MM.1S (cell line): ENCODE measurements at regions not wholly inside any gene's neighbourhood (a gene's known extent, or its start where the extent isn't known, plus 50 kb on each side); places are given as distances from the start of the nearest gene placed in this dataset.

ENCODE experiments used
- DNase-seq: peaks from one replicate; pipeline ENCODE4 v3.0.0-alpha.2; 2015
- H2AFZ ChIP-seq: fragments of 300-600 bp; sonication (generic); 2 replicates; pipeline ENCODE4 v1.6.0; 2016; ENCODE audit warnings: antibody characterized with exemption, low read length
- H3F3A ChIP-seq: fragments of 300-600 bp; sonication (generic); 2 replicates; pipeline ENCODE4 v1.6.1; 2016; ENCODE audit warnings: mild to moderate bottlenecking, antibody characterized with exemption, low read length, moderate library complexity, mixed read lengths; ENCODE audit not compliant: insufficient read depth
- H3K27ac ChIP-seq: fragments of 300-600 bp; sonication (generic); 2 replicates; pipeline ENCODE4 v1.5.1; 2016; ENCODE audit warnings: mild to moderate bottlenecking, low read length
- H3K27me3 ChIP-seq: fragments of 300-600 bp; sonication (generic); replicated peaks from 2 replicates; pipeline ENCODE4 v1.6.0; 2016; ENCODE audit warnings: low read length; ENCODE audit not compliant: insufficient read depth
- H3K36me3 ChIP-seq: fragments of 300-600 bp; sonication (generic); replicated peaks from 2 replicates; pipeline ENCODE4 v1.6.1; 2016; ENCODE audit warnings: mild to moderate bottlenecking, low read length, mixed read lengths; ENCODE audit not compliant: insufficient read depth
- H3K4me1 ChIP-seq: fragments of 300-600 bp; sonication (generic); 2 replicates; pipeline ENCODE4 v1.6.1; 2016; ENCODE audit warnings: low read length, mixed read lengths
- H3K4me2 ChIP-seq: fragments of 300-600 bp; sonication (generic); 2 replicates; pipeline ENCODE4 v1.6.0; 2016; ENCODE audit warnings: low read depth, low read length
- H3K4me3 ChIP-seq: fragments of 300-600 bp; sonication (generic); 2 replicates; pipeline ENCODE4 v1.5.1; 2016; ENCODE audit warnings: low read length, mixed read lengths
- H3K79me2 ChIP-seq: fragments of 300-600 bp; sonication (generic); 2 replicates; pipeline ENCODE4 v1.6.1; 2016; ENCODE audit warnings: mixed run types, low read length, mixed read lengths
- H3K9ac ChIP-seq: fragments of 300-600 bp; sonication (generic); 2 replicates; pipeline ENCODE4 v1.6.1; 2016; ENCODE audit warnings: low read length, mixed read lengths
- H3K9me2 ChIP-seq: fragments of 300-600 bp; sonication (generic); replicated peaks from 2 replicates; pipeline ENCODE4 v1.6.1; 2016; ENCODE audit warnings: mild to moderate bottlenecking, low read length, mixed read lengths; ENCODE audit not compliant: insufficient read depth
- H3K9me3 ChIP-seq: fragments of 300-600 bp; sonication (generic); replicated peaks from 2 replicates; pipeline ENCODE4 v1.6.1; 2016; ENCODE audit warnings: mild to moderate bottlenecking, low read length, mixed read lengths; ENCODE audit not compliant: insufficient read depth
- H4K20me1 ChIP-seq: fragments of 300-600 bp; sonication (generic); 2 replicates; pipeline ENCODE4 v1.6.1; 2016; ENCODE audit warnings: mild to moderate bottlenecking, low read length, moderate library complexity, mixed read lengths; ENCODE audit not compliant: insufficient read depth
- CTCF ChIP-seq: fragments of 300-600 bp; sonication (generic); IDR thresholded peaks from 2 replicates; pipeline ENCODE4 v1.5.1; 2016; ENCODE audit warnings: antibody characterized with exemption, low read length, mixed read lengths
- EZH2 ChIP-seq: fragments of 300-600 bp; sonication (generic); optimal IDR thresholded peaks from 2 replicates; pipeline ENCODE3; 2017; ENCODE audit warnings: low read depth, mild to moderate bottlenecking, antibody characterized with exemption, low read length, mixed read lengths
- EZH2phosphoT487 ChIP-seq: fragments of 300-600 bp; sonication (generic); IDR thresholded peaks from 2 replicates; pipeline ENCODE4 v1.6.1; 2018; ENCODE audit warnings: antibody characterized with exemption, low read length

GRCh38 chr16:73176577-73177013, 128.7 kb upstream of the ZFHX3 start:
- Histone ChIP-seq H3K27me3 (no peaks in the 10 kb centered on the region), H3F3A (no peaks in the 10 kb centered on the region), H3K9ac (no peak overlapping the region), H3K4me1 (no peaks in the 10 kb centered on the region), H4K20me1 (no peaks in the 10 kb centered on the region), H3K4me2 (no peak overlapping the region), H3K36me3 (no peaks in the 10 kb centered on the region), H3K27ac (no peak overlapping the region), H3K9me2 (no peaks in the 10 kb centered on the region), H3K4me3 (no peak overlapping the region), H3K79me2 (no peaks in the 10 kb centered on the region), H3K9me3 (no peaks in the 10 kb centered on the region), H2AFZ (no peak overlapping the region)
- DNase-seq: no peak
- TF ChIP-seq CTCF: no peak
- no peak for TF ChIP-seq EZH2phosphoT487
- no peak for TF ChIP-seq EZH2

- Histone ChIP-seq H2AFZ (no peak overlapping the region), H3K36me3 (no peaks in the 10 kb centered on the region), H4K20me1 (no peaks in the 10 kb centered on the region), H3K27me3 (no peaks in the 10 kb centered on the region), H3K4me3 (no peak overlapping the region), H3K9me2 (no peaks in the 10 kb centered on the region), H3F3A (no peaks in the 10 kb centered on the region), H3K79me2 (no peaks in the 10 kb centered on the region), H3K27ac (no peak overlapping the region), H3K4me1 (no peaks in the 10 kb centered on the region), H3K4me2 (no peak overlapping the region), H3K9ac (no peak overlapping the region), H3K9me3 (no peaks in the 10 kb centered on the region)
- TF ChIP-seq CTCF (no peak), EZH2 (no peak), EZH2phosphoT487 (no peak)
- DNase-seq: no peak
These were observed 125.2 kb upstream of the ZFHX3 start for GRCh38 chr16:73172973-73173709.

GRCh38 chr16:73172241-73172972, 124.5 kb upstream of the ZFHX3 start:
- Histone ChIP-seq H3K4me2 (no peak overlapping the region), H3K4me1 (no peaks in the 10 kb centered on the region), H3K4me3 (no peak overlapping the region), H3F3A (no peaks in the 10 kb centered on the region), H3K27ac (no peak overlapping the region), H3K9ac (no peak overlapping the region), H4K20me1 (no peaks in the 10 kb centered on the region), H3K79me2 (no peaks in the 10 kb centered on the region), H3K27me3 (no peaks in the 10 kb centered on the region), H3K36me3 (no peaks in the 10 kb centered on the region), H3K9me3 (no peaks in the 10 kb centered on the region), H2AFZ (no peak overlapping the region), H3K9me2 (no peaks in the 10 kb centered on the region)
- DNase-seq: no peak
- no peak for TF ChIP-seq EZH2phosphoT487
- no peak for TF ChIP-seq CTCF
- no peak for TF ChIP-seq EZH2
